Ascending aorta (tissue), 2 donors: ENCODE measurements at regions not wholly inside any gene's neighbourhood (a gene's known extent, or its start where the extent isn't known, plus 50 kb on each side); places are given as distances from the start of the nearest gene placed in this dataset.
A peak's percentile ranks its signal among the peaks of the same experiment; 100 is the strongest.

Experiments used
- DNase-seq, 2 donors: peaks; one replicate each; pipeline ENCODE4 v3.0.0-alpha.2; 2019; ENCODE audit warnings: low spot score in 2 of 2
- H3K27ac ChIP-seq, 2 donors: fragments of 200-600 bp; sonication (generic); one replicate each; pipeline ENCODE4 v1.5.1; 2016 to 2017; ENCODE audit warnings: mild to moderate bottlenecking in 1 of 2
- H3K27me3 ChIP-seq: fragments of 200-600 bp; sonication (generic); one replicate; pipeline ENCODE4 v1.5.1; 2017
- H3K36me3 ChIP-seq, 2 donors: fragments of 200-600 bp; sonication (generic); one replicate each; pipeline ENCODE4 v1.5.1; 2016
- H3K4me1 ChIP-seq, 2 donors: fragments of 200-600 bp; sonication (generic); one replicate each; pipeline ENCODE4 v1.5.1; 2016 to 2017; ENCODE audit warnings: mild to moderate bottlenecking in 1 of 2
- H3K4me3 ChIP-seq, 2 donors: fragments of 200-600 bp; sonication (generic); one replicate each; pipeline ENCODE4 v1.5.1; 2016 to 2017; ENCODE audit warnings: mild to moderate bottlenecking in 1 of 2
- H3K9me3 ChIP-seq, 2 donors: fragments of 200-600 bp; sonication (generic); one replicate each; pipeline ENCODE4 v1.5.1; 2016
- intact Hi-C: fragments of 100-400 bp; cut with DNase I; formaldehyde crosslinking; loops from one replicate; pipeline ENCODE4 v1.15.1; 2023
- TF ChIP-seq, protein P1 (sequence below), 3 experiments: fragments of 200-600 bp in 2 of 3; fragments of 450-650 bp in 1 of 3; sonication (generic) in 2 of 3; IDR thresholded peaks; one replicate each; pipeline ENCODE4 v1.5.1; 2016 to 2019; ENCODE audit warnings: antibody characterized with exemption in 3 of 3, mild to moderate bottlenecking in 1 of 3, moderate library complexity in 1 of 3

DNA sequence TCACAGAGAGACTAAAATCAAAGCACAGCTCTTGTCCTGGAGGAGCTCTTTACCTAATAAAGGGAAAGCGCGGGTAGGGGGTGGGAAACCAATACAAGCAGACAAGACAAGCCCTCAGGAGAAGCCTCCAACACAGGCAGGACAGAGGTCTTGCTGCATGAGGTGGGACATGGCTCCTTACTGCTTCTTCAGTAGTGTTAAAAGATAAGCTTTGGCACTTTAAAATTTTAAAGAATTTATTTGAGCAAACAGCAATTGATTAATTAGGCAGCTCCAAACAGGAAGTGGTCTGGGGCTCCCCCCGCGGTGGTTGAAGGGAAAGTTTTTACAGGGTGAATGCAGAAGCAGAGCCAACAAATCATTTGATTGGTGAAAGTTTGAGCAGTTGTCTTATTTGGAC, 50.3 kb upstream of the MACC1 start:
- Histone ChIP-seq H3K27ac (no peak overlapping the region), H3K9me3 (no peaks in the 10 kb centered on the region), H3K27me3 (no peaks in the 10 kb centered on the region), H3K4me1 (no peaks in the 10 kb centered on the region), H3K4me3 (no peak overlapping the region), H3K36me3 (no peaks in the 10 kb centered on the region)
- TF ChIP-seq, protein P1, sequence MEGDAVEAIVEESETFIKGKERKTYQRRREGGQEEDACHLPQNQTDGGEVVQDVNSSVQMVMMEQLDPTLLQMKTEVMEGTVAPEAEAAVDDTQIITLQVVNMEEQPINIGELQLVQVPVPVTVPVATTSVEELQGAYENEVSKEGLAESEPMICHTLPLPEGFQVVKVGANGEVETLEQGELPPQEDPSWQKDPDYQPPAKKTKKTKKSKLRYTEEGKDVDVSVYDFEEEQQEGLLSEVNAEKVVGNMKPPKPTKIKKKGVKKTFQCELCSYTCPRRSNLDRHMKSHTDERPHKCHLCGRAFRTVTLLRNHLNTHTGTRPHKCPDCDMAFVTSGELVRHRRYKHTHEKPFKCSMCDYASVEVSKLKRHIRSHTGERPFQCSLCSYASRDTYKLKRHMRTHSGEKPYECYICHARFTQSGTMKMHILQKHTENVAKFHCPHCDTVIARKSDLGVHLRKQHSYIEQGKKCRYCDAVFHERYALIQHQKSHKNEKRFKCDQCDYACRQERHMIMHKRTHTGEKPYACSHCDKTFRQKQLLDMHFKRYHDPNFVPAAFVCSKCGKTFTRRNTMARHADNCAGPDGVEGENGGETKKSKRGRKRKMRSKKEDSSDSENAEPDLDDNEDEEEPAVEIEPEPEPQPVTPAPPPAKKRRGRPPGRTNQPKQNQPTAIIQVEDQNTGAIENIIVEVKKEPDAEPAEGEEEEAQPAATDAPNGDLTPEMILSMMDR (IDR thresholded peaks at IDR 0.05): no peak
- intact Hi-C loops: no loop called here
- DNase-seq: no peak

DNA sequence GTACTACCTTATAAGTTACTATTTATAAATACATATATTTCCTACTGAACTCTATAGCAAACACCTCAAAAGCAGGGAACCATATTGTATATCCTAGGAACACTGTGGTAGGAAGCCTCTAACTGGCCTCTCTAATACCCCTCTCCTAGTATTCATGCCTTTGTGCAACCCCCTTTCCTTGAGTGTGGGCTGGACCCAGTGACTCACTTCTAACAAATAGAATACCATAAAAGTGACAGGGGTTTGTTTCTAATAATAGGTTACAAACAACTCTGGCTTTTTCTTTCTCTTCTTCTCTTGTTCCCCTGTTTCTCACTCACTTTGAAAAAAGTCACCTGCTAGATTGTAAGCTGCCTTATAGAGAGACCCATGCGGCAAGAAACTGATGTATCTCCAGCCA, 51.6 kb upstream of the MACC1 start:
- TF ChIP-seq, protein P1 (IDR thresholded peaks at IDR 0.05): no peak
- DNase-seq: no peak
- Histone ChIP-seq H3K27me3 (no peaks in the 10 kb centered on the region), H3K4me1 (no peaks in the 10 kb centered on the region), H3K27ac (no peak overlapping the region), H3K36me3 (no peaks in the 10 kb centered on the region), H3K4me3 (no peak overlapping the region), H3K9me3 (no peaks in the 10 kb centered on the region)
- intact Hi-C loops: no loop called here

DNA sequence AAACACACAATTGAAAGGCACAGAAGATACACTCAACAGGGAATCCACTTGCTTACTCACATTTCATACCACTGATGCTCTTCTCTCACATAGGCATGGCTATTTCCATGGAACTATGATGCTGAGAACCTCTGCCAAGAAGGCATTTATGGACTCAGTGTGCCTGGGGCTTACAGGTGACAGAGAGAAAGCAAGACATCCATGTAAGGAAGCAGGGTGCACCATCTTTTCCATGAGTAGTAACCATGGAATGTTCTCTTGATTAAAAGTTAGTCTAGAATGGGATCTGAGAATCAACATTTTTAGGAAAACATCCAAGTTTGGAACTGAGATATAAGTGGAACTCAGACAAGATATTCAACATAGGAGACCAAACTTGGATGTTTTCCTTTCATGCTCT, 52.5 kb upstream of the MACC1 start:
- intact Hi-C loops: no loop called here
- Histone ChIP-seq H3K27ac (peak overlapping the region in 1 of 2 donors; percentile 51), H3K4me3 (no peak overlapping the region), H3K4me1 (no peaks in the 10 kb centered on the region), H3K9me3 (no peaks in the 10 kb centered on the region), H3K36me3 (no peaks in the 10 kb centered on the region), H3K27me3 (no peaks in the 10 kb centered on the region)
- DNase-seq: no peak
- TF ChIP-seq, protein P1 (IDR thresholded peaks at IDR 0.05): no peak

DNA sequence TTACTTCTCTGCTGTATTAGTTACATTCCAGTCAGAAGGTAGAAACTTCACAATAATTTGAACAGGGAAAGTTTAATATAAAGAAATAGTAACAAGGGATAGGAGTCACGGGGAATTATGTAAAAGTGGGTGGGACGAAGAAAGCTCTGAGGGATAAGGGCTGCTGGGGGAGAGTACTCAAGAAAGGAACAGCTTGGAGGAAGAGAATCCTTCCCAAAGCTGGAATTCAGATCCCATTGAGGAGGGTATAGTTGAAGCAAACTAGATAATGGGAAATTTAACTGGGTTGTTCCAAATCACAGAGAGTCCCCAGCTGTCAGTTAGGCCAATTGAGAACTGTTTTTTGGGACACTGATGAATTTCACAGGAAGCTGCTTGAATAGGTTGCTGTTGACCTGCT, 53.2 kb upstream of the MACC1 start:
- intact Hi-C loops: no loop called here
- TF ChIP-seq, protein P1 (IDR thresholded peaks at IDR 0.05): no peak

DNA sequence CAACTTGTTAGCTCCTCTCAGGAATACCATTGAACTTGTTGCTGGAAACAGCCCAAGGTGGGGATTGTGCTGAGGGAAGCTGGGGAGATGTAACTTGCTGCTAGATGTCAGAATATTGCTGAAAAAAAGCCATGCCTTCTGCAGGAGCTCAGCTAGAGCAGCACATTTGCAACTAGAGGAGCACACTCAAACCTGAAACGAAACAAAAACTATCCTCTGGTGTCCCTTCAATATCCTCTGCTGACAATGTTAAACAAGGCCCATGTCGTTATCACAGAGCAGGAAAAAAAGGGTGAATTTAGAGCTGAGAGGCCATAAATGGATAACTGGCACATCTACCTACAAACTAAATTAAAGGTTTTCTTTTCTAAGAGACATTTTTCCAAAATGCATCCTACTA, 53.7 kb upstream of the MACC1 start:
- intact Hi-C loops: no loop called here
- TF ChIP-seq, protein P1 (IDR thresholded peaks at IDR 0.05): no peak
- Histone ChIP-seq H3K4me3 (no peak overlapping the region), H3K9me3 (no peaks in the 10 kb centered on the region), H3K4me1 (no peaks in the 10 kb centered on the region), H3K27me3 (no peaks in the 10 kb centered on the region), H3K27ac (no peak overlapping the region), H3K36me3 (no peaks in the 10 kb centered on the region)
- DNase-seq: no peak

More for the DNA sequence above, 53.2 kb upstream of the MACC1 start:
- Histone ChIP-seq H3K27ac (peak overlapping the region; percentile 16 to 51), H3K9me3 (no peaks in the 10 kb centered on the region), H3K27me3 (no peaks in the 10 kb centered on the region), H3K36me3 (no peaks in the 10 kb centered on the region), H3K4me1 (no peaks in the 10 kb centered on the region), H3K4me3 (no peak overlapping the region)
- no peak for DNase-seq

DNA sequence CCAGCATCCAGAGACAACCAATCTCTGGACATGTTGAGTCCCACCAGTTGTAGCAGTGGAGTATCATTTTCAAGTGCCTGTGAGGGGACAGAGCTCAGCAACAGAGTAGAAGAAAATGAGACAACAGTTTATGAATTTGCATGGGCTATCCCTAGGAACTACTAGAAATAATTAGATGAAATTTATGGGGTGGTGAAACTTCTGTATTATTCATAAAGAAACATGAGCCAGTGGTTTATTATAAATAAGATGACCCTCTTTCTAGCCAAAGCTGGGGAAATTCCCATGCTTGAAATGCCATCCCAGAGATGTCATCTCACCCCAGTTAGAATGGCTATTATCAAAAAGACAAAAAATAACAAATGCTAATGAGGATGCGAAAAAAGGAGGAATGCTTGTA, 55.1 kb upstream of the ITGB8 start:
- H3K36me3 ChIP-seq: no peaks in the 10 kb centered on the region
- TF ChIP-seq, protein P1 (IDR thresholded peaks at IDR 0.05): no peak
- H3K9me3 ChIP-seq: no peaks in the 10 kb centered on the region
- no peaks in the 10 kb centered on the region for H3K27me3 ChIP-seq
- no peak overlapping the region for H3K4me3 ChIP-seq
- no peaks in the 10 kb centered on the region for H3K4me1 ChIP-seq
- intact Hi-C loops: no loop called here
- no peak for DNase-seq
- H3K27ac ChIP-seq: no peak overlapping the region
